Aorta (tissue), 5 donors: ENCODE measurements at regions not wholly inside any gene's neighbourhood (a gene's known extent, or its start where the extent isn't known, plus 50 kb on each side); places are given as distances from the start of the nearest gene placed in this dataset.

Experiments used
- ATAC-seq: fragments of 200-7000 bp; cut with Tn5 transposase; one replicate; pipeline ENCODE4 v1.9.1; 2022; ENCODE audit warnings: moderate library complexity; ENCODE audit not compliant: low FRiP score
- DNase-seq, 2 donors: peaks; one replicate each; pipeline ENCODE4 v3.0.0-alpha.2; 2020
- H3K27ac ChIP-seq, 2 donors: one replicate each; pipeline ENCODE4 v1.5.1; 2013; ENCODE audit warnings: low read length in 2 of 2, mild to moderate bottlenecking in 2 of 2, moderate library complexity in 2 of 2, control low read depth in 1 of 2, inconsistent platforms in 1 of 2, low read depth in 1 of 2
- H3K27me3 ChIP-seq, 2 donors: one replicate each; pipeline ENCODE4 v1.6.1; 2013; ENCODE audit warnings: control low read depth in 1 of 2, low read length in 1 of 2, mild to moderate bottlenecking in 1 of 2, moderate library complexity in 1 of 2; ENCODE audit not compliant: insufficient read depth in 2 of 2, control insufficient read depth in 1 of 2
- H3K36me3 ChIP-seq, 2 donors: one replicate each; pipeline ENCODE4 v1.6.1; 2013; ENCODE audit warnings: control low read depth in 1 of 2, low read length in 1 of 2, mild to moderate bottlenecking in 1 of 2; ENCODE audit not compliant: insufficient read depth in 2 of 2, control insufficient read depth in 1 of 2
- H3K4me1 ChIP-seq, 2 donors: one replicate each; pipeline ENCODE4 v1.6.1; 2013; ENCODE audit warnings: low read length in 2 of 2, control low read depth in 1 of 2, mild to moderate bottlenecking in 1 of 2, moderate library complexity in 1 of 2; ENCODE audit not compliant: insufficient read depth in 2 of 2, control insufficient read depth in 1 of 2
- H3K4me3 ChIP-seq, 2 donors: one replicate each; pipeline ENCODE4 v1.5.1; 2013; ENCODE audit warnings: low read length in 2 of 2, control low read depth in 1 of 2, mild to moderate bottlenecking in 1 of 2
- H3K9me3 ChIP-seq: one replicate; pipeline ENCODE4 v1.6.1; 2013; ENCODE audit warnings: mild to moderate bottlenecking, low read length; ENCODE audit not compliant: control insufficient read depth
- whole genome bisulfite sequencing, 2 donors: extraction: QIAGEN DNeasy Blood & Tissue Kit; methylation state at CpG; one replicate each; pipeline ENCODE4 v1.1.7; 2013; 5-methylcytosine and 5-hydroxymethylcytosine counted together
- intact Hi-C, 2 donors: fragments of 100-400 bp; cut with DNase I; formaldehyde crosslinking; loops; one replicate each; pipeline versions ENCODE4 v1.14.2 to v1.15.0; 2022
- donor health status: healthy with polysubstance abuse.
- donor health status: Bipolar disorder and iron deficiency.
- donor health status: DM: no; HTN: no; CAD: no.
- donor health status: DM: no; HTN: no; CAD: no.
- donor health status: DM: yes; HTN: yes; CAD: no.

DNA sequence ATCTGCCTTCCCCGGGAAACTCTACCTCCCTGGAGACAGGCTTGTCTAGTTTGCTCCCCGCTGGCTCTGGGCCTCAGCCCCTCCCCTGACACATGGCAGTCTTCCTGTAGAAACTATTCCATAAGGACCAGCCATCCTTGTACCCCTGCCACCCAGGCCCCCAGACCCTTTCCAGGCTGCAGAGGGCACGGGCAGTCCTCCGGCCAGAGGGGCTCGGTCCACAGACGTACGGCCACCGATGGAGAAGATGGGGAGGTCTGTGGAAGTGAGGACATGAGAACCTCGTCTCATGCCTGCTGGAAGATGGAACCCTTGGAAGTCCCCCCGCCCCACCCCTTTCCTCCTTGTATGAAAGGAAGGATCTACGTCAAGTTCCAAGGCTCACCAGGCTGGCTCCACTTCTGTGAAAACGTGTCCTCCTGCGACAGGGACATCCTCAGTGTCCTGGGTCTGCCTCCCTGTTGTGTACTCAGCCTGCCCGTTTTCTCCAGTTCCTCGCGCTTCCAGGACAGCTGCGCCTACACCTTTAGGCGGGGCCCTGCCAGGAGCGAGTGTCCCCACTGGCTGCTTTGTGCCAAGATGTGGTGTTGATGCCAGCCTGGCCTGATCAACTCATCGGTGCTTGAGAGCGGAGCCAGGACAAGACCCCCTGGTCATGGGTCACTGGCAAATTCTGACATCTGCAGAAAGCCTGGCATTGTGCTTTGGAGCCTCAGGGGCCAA, 414.9 kb downstream of the GLRX3 start:
- 78 to 80% methylated on average over 21 of the region's 21 CpGs for WGBS, 2 donors
- DNase-seq (no peak), ATAC-seq (peak; percentile 24)
- no peaks in the 10 kb centered on the region for H3K36me3 ChIP-seq
- no peak overlapping the region for H3K4me3 ChIP-seq
- H3K4me1 ChIP-seq: no peaks in the 10 kb centered on the region
- no peaks in the 10 kb centered on the region for H3K27me3 ChIP-seq
- H3K27ac ChIP-seq: no peak overlapping the region
- intact Hi-C loops: no loop called here
- H3K9me3 ChIP-seq: no peaks in the 10 kb centered on the region

GRCh38 chr10:130551676-130552075, 415.5 kb downstream of the GLRX3 start:
- no peak overlapping the region for H3K27ac ChIP-seq
- H3K9me3 ChIP-seq: no peaks in the 10 kb centered on the region
- H3K4me3 ChIP-seq: no peak overlapping the region
- intact Hi-C loops: no loop called here
- ATAC-seq (no peak), DNase-seq (no peak)
- no peaks in the 10 kb centered on the region for H3K4me1 ChIP-seq
- WGBS, 2 donors: 80 to 82% methylated on average over 7 of the region's 7 CpGs
- no peaks in the 10 kb centered on the region for H3K27me3 ChIP-seq
- no peaks in the 10 kb centered on the region for H3K36me3 ChIP-seq

DNA sequence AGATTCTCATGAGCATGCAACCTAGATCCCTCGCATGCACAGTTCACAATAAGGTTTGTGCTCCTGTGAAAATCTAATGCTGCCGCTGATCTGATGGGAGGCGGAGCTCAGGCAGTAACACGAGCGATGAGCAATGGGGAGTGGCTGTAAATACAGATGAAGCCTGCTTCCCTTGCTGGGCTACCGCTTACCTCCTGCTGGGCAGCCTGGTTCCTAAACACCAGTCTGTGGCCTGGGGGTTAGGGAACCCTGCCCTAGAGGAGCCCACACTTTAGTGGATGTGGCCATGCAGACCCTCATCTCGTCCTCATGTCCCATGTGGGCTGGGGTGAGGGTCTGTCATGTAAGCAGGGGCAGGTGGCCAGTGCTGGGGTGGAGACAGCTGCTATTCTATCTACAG, 417.6 kb downstream of the GLRX3 start:
- intact Hi-C loops: no loop called here
- Histone ChIP-seq H3K27ac (no peak overlapping the region), H3K36me3 (no peaks in the 10 kb centered on the region), H3K4me1 (no peaks in the 10 kb centered on the region), H3K9me3 (no peaks in the 10 kb centered on the region), H3K4me3 (no peak overlapping the region), H3K27me3 (no peaks in the 10 kb centered on the region)
- DNase-seq (no peak), ATAC-seq (no peak)
- 59 to 60% methylated on average over 7 of the region's 7 CpGs for WGBS, 2 donors

- Histone ChIP-seq H3K4me3 (no peak overlapping the region), H3K36me3 (no peaks in the 10 kb centered on the region), H3K27ac (no peak overlapping the region), H3K9me3 (no peaks in the 10 kb centered on the region), H3K4me1 (no peaks in the 10 kb centered on the region), H3K27me3 (no peaks in the 10 kb centered on the region)
- intact Hi-C loops: no loop called here
- WGBS, 2 donors: 83 to 84% methylated on average over 14 of the region's 14 CpGs
- ATAC-seq: no peak
- no peak for DNase-seq
These were observed 418.7 kb downstream of the GLRX3 start for GRCh38 chr10:130554701-130555410.

- H3K27ac ChIP-seq: no peak overlapping the region
- no peaks in the 10 kb centered on the region for H3K27me3 ChIP-seq
- 72 to 74% methylated on average over 7 of the region's 7 CpGs for WGBS, 2 donors
- no peak overlapping the region for H3K4me3 ChIP-seq
- H3K36me3 ChIP-seq: no peaks in the 10 kb centered on the region
- no peaks in the 10 kb centered on the region for H3K4me1 ChIP-seq
- intact Hi-C loops: no loop called here
- no peaks in the 10 kb centered on the region for H3K9me3 ChIP-seq
- DNase-seq: no peak
- no peak for ATAC-seq
These were observed 419.2 kb downstream of the GLRX3 start for GRCh38 chr10:130555411-130555750.

- DNase-seq (no peak), ATAC-seq (no peak)
- WGBS, 2 donors: 27 to 40% methylated on average over 7 to 8 of the region's 8 CpGs
- H3K36me3 ChIP-seq: no peaks in the 10 kb centered on the region
- H3K4me3 ChIP-seq: no peak overlapping the region
- H3K27ac ChIP-seq: no peak overlapping the region
- intact Hi-C loops: no loop called here
- no peaks in the 10 kb centered on the region for H3K4me1 ChIP-seq
- H3K27me3 ChIP-seq: no peaks in the 10 kb centered on the region
- H3K9me3 ChIP-seq: no peaks in the 10 kb centered on the region
These were observed 421.1 kb downstream of the GLRX3 start for GRCh38 chr10:130557181-130557845.

GRCh38 chr10:130558746-130559546, 422.8 kb downstream of the GLRX3 start:
- no peaks in the 10 kb centered on the region for H3K27me3 ChIP-seq
- H3K36me3 ChIP-seq: no peaks in the 10 kb centered on the region
- no peaks in the 10 kb centered on the region for H3K9me3 ChIP-seq
- ATAC-seq (no peak), DNase-seq (no peak)
- 57 to 66% methylated on average over 11 of the region's 11 CpGs for WGBS, 2 donors
- intact Hi-C loops: no loop called here
- no peak overlapping the region for H3K4me3 ChIP-seq
- H3K4me1 ChIP-seq: no peaks in the 10 kb centered on the region
- H3K27ac ChIP-seq: no peak overlapping the region

GRCh38 chr10:130559547-130559880, 423.3 kb downstream of the GLRX3 start:
- H3K27ac ChIP-seq: no peak overlapping the region
- 74 to 82% methylated on average over 6 of the region's 6 CpGs for WGBS, 2 donors
- no peaks in the 10 kb centered on the region for H3K27me3 ChIP-seq
- intact Hi-C loops: no loop called here
- no peak overlapping the region for H3K4me3 ChIP-seq
- no peaks in the 10 kb centered on the region for H3K9me3 ChIP-seq
- no peaks in the 10 kb centered on the region for H3K4me1 ChIP-seq
- ATAC-seq: no peak
- H3K36me3 ChIP-seq: no peaks in the 10 kb centered on the region
- no peak for DNase-seq
